Suprapubic skin (tissue), 4 donors: ENCODE measurements at regions not wholly inside any gene's neighbourhood (a gene's known extent, or its start where the extent isn't known, plus 50 kb on each side); places are given as distances from the start of the nearest gene placed in this dataset.

Source experiments
- DNase-seq, 2 donors: peaks; one replicate each; pipeline ENCODE4 v3.0.0-alpha.2; 2019; ENCODE audit warnings: low spot score in 2 of 2
- H3K27ac ChIP-seq: fragments of 200-600 bp; sonication (generic); one replicate; pipeline ENCODE4 v1.5.1; 2019
- H3K27me3 ChIP-seq: fragments of 200-600 bp; sonication (generic); one replicate; pipeline ENCODE4 v1.5.1; 2019
- H3K36me3 ChIP-seq: fragments of 200-600 bp; sonication (generic); one replicate; pipeline ENCODE4 v1.5.1; 2019
- H3K4me1 ChIP-seq: fragments of 200-600 bp; sonication (generic); one replicate; pipeline ENCODE4 v1.5.1; 2019
- H3K4me3 ChIP-seq: fragments of 200-600 bp; sonication (generic); one replicate; pipeline ENCODE4 v1.5.1; 2019; ENCODE audit warnings: mild to moderate bottlenecking
- H3K9me3 ChIP-seq: fragments of 200-600 bp; sonication (generic); one replicate; pipeline ENCODE4 v1.5.1; 2019
- EP300 ChIP-seq: sonication (generic); formaldehyde crosslinking; IDR thresholded peaks from one replicate; pipeline ENCODE4 v1.6.1; 2017; ENCODE audit warnings: antibody characterized with exemption
- POLR2A ChIP-seq, 2 donors: fragments of 450-650 bp; IDR thresholded peaks; one replicate each; pipeline ENCODE4 v1.6.1; 2017; ENCODE audit warnings: antibody characterized with exemption in 2 of 2, mild to moderate bottlenecking in 2 of 2, moderate library complexity in 2 of 2
- POLR2AphosphoS5 ChIP-seq, 3 donors: sonication (generic); formaldehyde crosslinking; IDR thresholded peaks; one replicate each; pipeline ENCODE4 v1.6.1; 2017; ENCODE audit warnings: antibody characterized with exemption in 3 of 3
- WGBS: methylation state at CpG from one replicate; pipeline ENCODE4 v1.1.5; 2018; 5-methylcytosine and 5-hydroxymethylcytosine counted together
- TF ChIP-seq, protein P1 (sequence below), 2 donors: fragments of 200-600 bp in 1 of 2; fragments of 450-650 bp in 1 of 2; sonication (generic) in 1 of 2; IDR thresholded peaks; one replicate each; pipeline ENCODE4 v1.5.1; 2016 to 2019; ENCODE audit warnings: antibody characterized with exemption in 2 of 2, mild to moderate bottlenecking in 1 of 2, moderate library complexity in 1 of 2

DNA sequence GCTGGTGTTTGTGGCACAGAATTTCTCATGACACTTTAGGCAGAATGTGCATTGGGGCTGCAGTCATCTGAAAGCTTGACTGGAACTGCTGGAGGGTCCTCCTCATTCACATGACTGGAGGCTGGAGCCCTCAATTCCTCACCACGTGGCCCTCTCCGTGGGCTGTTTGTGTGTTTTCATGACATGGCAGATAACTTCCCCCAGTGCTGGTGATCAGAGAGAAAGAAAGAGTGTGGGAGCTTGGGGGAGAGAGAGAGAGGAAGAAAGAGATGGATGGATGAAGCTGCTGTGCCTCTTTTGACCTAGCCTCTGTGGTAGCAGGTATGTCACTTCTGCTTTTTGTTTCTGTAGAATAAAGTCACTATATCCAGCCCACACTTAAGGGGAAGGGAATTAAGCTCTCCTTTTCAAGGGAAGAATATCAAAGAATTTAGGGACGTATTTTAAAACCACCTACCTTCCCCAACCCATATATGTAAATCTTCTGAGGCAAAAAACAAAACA, 169.6 kb upstream of the IL12A start:
- no peak overlapping the region for H3K4me3 ChIP-seq
- no peaks in the 10 kb centered on the region for H3K9me3 ChIP-seq
- TF ChIP-seq, protein P1, sequence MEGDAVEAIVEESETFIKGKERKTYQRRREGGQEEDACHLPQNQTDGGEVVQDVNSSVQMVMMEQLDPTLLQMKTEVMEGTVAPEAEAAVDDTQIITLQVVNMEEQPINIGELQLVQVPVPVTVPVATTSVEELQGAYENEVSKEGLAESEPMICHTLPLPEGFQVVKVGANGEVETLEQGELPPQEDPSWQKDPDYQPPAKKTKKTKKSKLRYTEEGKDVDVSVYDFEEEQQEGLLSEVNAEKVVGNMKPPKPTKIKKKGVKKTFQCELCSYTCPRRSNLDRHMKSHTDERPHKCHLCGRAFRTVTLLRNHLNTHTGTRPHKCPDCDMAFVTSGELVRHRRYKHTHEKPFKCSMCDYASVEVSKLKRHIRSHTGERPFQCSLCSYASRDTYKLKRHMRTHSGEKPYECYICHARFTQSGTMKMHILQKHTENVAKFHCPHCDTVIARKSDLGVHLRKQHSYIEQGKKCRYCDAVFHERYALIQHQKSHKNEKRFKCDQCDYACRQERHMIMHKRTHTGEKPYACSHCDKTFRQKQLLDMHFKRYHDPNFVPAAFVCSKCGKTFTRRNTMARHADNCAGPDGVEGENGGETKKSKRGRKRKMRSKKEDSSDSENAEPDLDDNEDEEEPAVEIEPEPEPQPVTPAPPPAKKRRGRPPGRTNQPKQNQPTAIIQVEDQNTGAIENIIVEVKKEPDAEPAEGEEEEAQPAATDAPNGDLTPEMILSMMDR (IDR thresholded peaks at IDR 0.05), result no peak
- TF ChIP-seq EP300 (no peak), POLR2A (IDR thresholded peaks at IDR 0.05) (no peak), POLR2AphosphoS5 (IDR thresholded peaks at IDR 0.05) (no peak)
- no peak for DNase-seq
- no peak overlapping the region for H3K27ac ChIP-seq
- H3K4me1 ChIP-seq, result peaks cover 4% of the 10 kb centered on the region
- no peaks in the 10 kb centered on the region for H3K27me3 ChIP-seq
- WGBS, result 57% methylated on average over 3 of the region's 3 CpGs
- H3K36me3 ChIP-seq, result no peaks in the 10 kb centered on the region

- DNase-seq, result no peak
- peaks cover 7% of the 10 kb centered on the region for H3K4me1 ChIP-seq
- no peaks in the 10 kb centered on the region for H3K36me3 ChIP-seq
- no peaks in the 10 kb centered on the region for H3K9me3 ChIP-seq
- WGBS, result no CpG with 5 or more reads among the region's 1 CpG
- no peak overlapping the region for H3K27ac ChIP-seq
- no peak overlapping the region for H3K4me3 ChIP-seq
- no peaks in the 10 kb centered on the region for H3K27me3 ChIP-seq
- TF ChIP-seq EP300, result no peak
- no peak for TF ChIP-seq POLR2A (IDR thresholded peaks at IDR 0.05)
- TF ChIP-seq POLR2AphosphoS5 (IDR thresholded peaks at IDR 0.05), result no peak
- TF ChIP-seq, protein P1 (IDR thresholded peaks at IDR 0.05), result no peak
Observed at GRCh38 chr3:159819676-159820075, 169.0 kb upstream of the IL12A start.

DNA sequence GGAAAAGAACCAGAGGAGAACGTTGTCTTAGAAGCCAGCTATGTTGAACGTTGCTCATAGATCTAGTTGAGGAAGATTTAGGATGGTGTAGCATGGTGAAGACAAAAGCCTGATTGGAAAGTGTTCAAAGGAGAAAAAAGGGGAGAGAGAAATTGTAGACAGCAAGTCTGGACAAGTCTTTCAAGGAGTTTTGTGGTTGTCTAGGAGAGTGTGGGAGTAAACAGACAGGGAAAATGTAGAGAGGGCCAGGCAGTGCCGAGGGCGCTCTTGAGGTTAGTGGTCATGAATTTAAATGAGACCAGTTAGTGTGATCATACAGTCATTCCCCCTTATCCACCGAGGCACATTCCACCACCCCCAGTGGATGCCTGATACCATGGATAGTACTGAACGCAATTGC, 167.5 kb upstream of the IL12A start:
- Histone ChIP-seq H3K27me3 (no peaks in the 10 kb centered on the region), H3K9me3 (no peaks in the 10 kb centered on the region), H3K4me3 (no peak overlapping the region), H3K27ac (no peak overlapping the region), H3K4me1 (peaks cover 9% of the 10 kb centered on the region), H3K36me3 (no peaks in the 10 kb centered on the region)
- TF ChIP-seq, protein P1 (IDR thresholded peaks at IDR 0.05), result no peak
- TF ChIP-seq EP300 (no peak), POLR2A (IDR thresholded peaks at IDR 0.05) (no peak), POLR2AphosphoS5 (IDR thresholded peaks at IDR 0.05) (no peak)
- no peak for DNase-seq
- WGBS, result 74% methylated on average over 6 of the region's 6 CpGs

DNA sequence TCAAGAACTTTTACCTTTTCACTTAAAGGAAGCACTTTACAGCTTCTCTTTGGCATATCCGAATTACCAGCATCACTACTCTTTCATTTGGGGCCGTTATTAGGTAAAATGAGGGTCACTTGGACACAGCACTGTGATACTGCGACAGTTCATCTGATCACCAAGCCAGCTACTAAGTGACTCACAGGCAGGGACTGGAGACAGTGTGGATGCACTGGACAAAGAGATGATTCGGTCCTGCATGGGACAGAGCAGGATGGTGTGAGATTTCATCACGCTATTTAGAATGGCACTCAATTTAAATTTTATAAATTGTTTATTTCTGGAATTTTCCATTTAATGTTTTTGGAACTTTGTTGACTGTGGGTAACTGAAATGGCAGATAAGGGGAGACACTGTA, 166.9 kb upstream of the IL12A start:
- H3K36me3 ChIP-seq, result no peaks in the 10 kb centered on the region
- 89% methylated on average over 5 of the region's 5 CpGs for WGBS
- DNase-seq, result no peak
- TF ChIP-seq, protein P1 (IDR thresholded peaks at IDR 0.05), result no peak
- TF ChIP-seq EP300, result no peak
- no peak for TF ChIP-seq POLR2A (IDR thresholded peaks at IDR 0.05)
- no peak for TF ChIP-seq POLR2AphosphoS5 (IDR thresholded peaks at IDR 0.05)
- no peak overlapping the region for H3K27ac ChIP-seq
- H3K4me3 ChIP-seq, result no peak overlapping the region
- H3K4me1 ChIP-seq, result peaks cover 9% of the 10 kb centered on the region
- H3K27me3 ChIP-seq, result no peaks in the 10 kb centered on the region
- no peaks in the 10 kb centered on the region for H3K9me3 ChIP-seq

- peaks cover 12% of the 10 kb centered on the region for H3K4me1 ChIP-seq
- 70% methylated on average over 3 of the region's 3 CpGs for WGBS
- no peak for DNase-seq
- TF ChIP-seq POLR2AphosphoS5 (IDR thresholded peaks at IDR 0.05) (no peak), POLR2A (IDR thresholded peaks at IDR 0.05) (no peak), EP300 (no peak)
- TF ChIP-seq, protein P1 (IDR thresholded peaks at IDR 0.05), result no peak
- no peaks in the 10 kb centered on the region for H3K36me3 ChIP-seq
- no peak overlapping the region for H3K27ac ChIP-seq
- H3K9me3 ChIP-seq, result no peaks in the 10 kb centered on the region
- H3K4me3 ChIP-seq, result no peak overlapping the region
- no peaks in the 10 kb centered on the region for H3K27me3 ChIP-seq
Observed at GRCh38 chr3:159823780-159824179, 164.9 kb upstream of the IL12A start.
